IMR-90 (cell line): ENCODE measurements at regions not wholly inside any gene's neighbourhood (a gene's known extent, or its start where the extent isn't known, plus 50 kb on each side); places are given as distances from the start of the nearest gene placed in this dataset.

Experiments
- ATAC-seq: fragments of 200-7000 bp; cut with Tn5 transposase; 2 replicates; pipeline ENCODE4 v1.9.1; 2020; ENCODE audit warnings: low read depth, mild to moderate bottlenecking, moderate library complexity
- BruUV-seq: library from RNA; stranded (reverse); fragments of 400-500 nt; replicated peaks from 2 replicates; lab custom pipeline; 2021; lab: Mats Ljungman, UMichigan
- CTCF ChIA-PET: fragments of 300-600 bp; formaldehyde crosslinking; extraction: SDS; loops from one replicate; lab custom pipeline; 2021; ENCODE audit warnings: antibody characterized with exemption; lab: Yijun Ruan, JAX
- POLR2A ChIA-PET: fragments of 300-600 bp; sonication (Branson Sonifier 250); formaldehyde crosslinking; loops from one replicate; lab custom pipeline; 2022; ENCODE audit warnings: antibody characterized with exemption; ENCODE audit not compliant: unreplicated experiment; lab: Charles Lee
- DNase-seq: peaks from one replicate; pipeline ENCODE4 v3.0.0; 2013
- H2AFZ ChIP-seq: replicated peaks from 2 replicates; pipeline ENCODE3; 2013; ENCODE audit warnings: low read length, mild to moderate bottlenecking; ENCODE audit not compliant: poor library complexity
- H2AK5ac ChIP-seq: 2 replicates; pipeline ENCODE4 v1.6.1; 2013; ENCODE audit warnings: low read depth, low read length, inconsistent platforms
- H2AK9ac ChIP-seq: replicated peaks from 2 replicates; pipeline ENCODE3; 2013; ENCODE audit warnings: mild to moderate bottlenecking, low read depth, low read length, moderate library complexity; ENCODE audit not compliant: poor library complexity
- H2BK120ac ChIP-seq: 2 replicates; pipeline ENCODE4 v1.6.1; 2013; ENCODE audit warnings: low read depth, low read length, inconsistent platforms
- H2BK15ac ChIP-seq: 3 replicates; pipeline ENCODE4 v1.6.1; 2013; ENCODE audit warnings: low read depth, low read length, inconsistent platforms
- H2BK20ac ChIP-seq: 2 replicates; pipeline ENCODE4 v1.6.1; 2013; ENCODE audit warnings: low read depth, mild to moderate bottlenecking, inconsistent platforms, low read length, moderate library complexity
- H2BK5ac ChIP-seq: 2 replicates; pipeline ENCODE4 v1.6.1; 2013; ENCODE audit warnings: mild to moderate bottlenecking, low read depth, low read length, inconsistent platforms; ENCODE audit not compliant: poor library complexity, severe bottlenecking
- H3K14ac ChIP-seq: replicated peaks from 2 replicates; pipeline ENCODE4 v1.6.1; 2013; ENCODE audit warnings: low read depth, low read length, inconsistent platforms
- H3K18ac ChIP-seq: 2 replicates; pipeline ENCODE4 v1.6.1; 2013; ENCODE audit warnings: low read depth, low read length, control low read depth
- H3K23ac ChIP-seq: 2 replicates; pipeline ENCODE4 v1.6.1; 2013; ENCODE audit warnings: low read depth, low read length, inconsistent platforms
- H3K27ac ChIP-seq: 2 replicates; pipeline ENCODE4 v1.5.1; 2013; ENCODE audit warnings: mild to moderate bottlenecking, control low read depth, low read length; ENCODE audit not compliant: insufficient read depth
- H3K27me3 ChIP-seq: 2 replicates; pipeline ENCODE4 v1.6.1; 2013; ENCODE audit warnings: low read length; ENCODE audit not compliant: control insufficient read depth, insufficient read depth
- H3K36me3 ChIP-seq: 2 replicates; pipeline ENCODE4 v1.6.1; 2013; ENCODE audit warnings: low read length, mixed read lengths; ENCODE audit not compliant: control insufficient read depth, insufficient read depth
- H3K4ac ChIP-seq: 2 replicates; pipeline ENCODE4 v1.6.1; 2013; ENCODE audit warnings: low read depth, low read length, inconsistent platforms
- H3K4me1 ChIP-seq: 2 replicates; pipeline ENCODE4 v1.6.1; 2013; ENCODE audit warnings: low read length, mixed read lengths; ENCODE audit not compliant: control insufficient read depth, insufficient read depth
- H3K4me2 ChIP-seq: 2 replicates; pipeline ENCODE4 v1.6.1; 2013; ENCODE audit warnings: low read depth, mild to moderate bottlenecking, control low read depth, low read length, moderate library complexity
- H3K4me3 ChIP-seq: 2 replicates; pipeline ENCODE4 v1.5.1; 2013; ENCODE audit warnings: low read depth, mild to moderate bottlenecking, control low read depth, low read length, moderate library complexity; ENCODE audit not compliant: insufficient read depth
- H3K56ac ChIP-seq: 2 replicates; pipeline ENCODE4 v1.6.1; 2013; ENCODE audit warnings: low read length, inconsistent platforms; ENCODE audit not compliant: insufficient read depth; ENCODE audit errors: extremely low read depth
- H3K79me1 ChIP-seq, 2 experiments: 2 replicates each; pipeline ENCODE4 v1.6.1; 2013; ENCODE audit warnings: low read length in 2 of 2, inconsistent platforms in 1 of 2, low read depth in 1 of 2
- H3K9ac ChIP-seq: 2 replicates; pipeline ENCODE4 v1.6.1; 2013; ENCODE audit warnings: low read depth, low read length, control low read depth
- H3K9me1 ChIP-seq: 2 replicates; pipeline ENCODE4 v1.6.1; 2013; ENCODE audit warnings: low read length, inconsistent platforms; ENCODE audit not compliant: insufficient read depth
- H3K9me3 ChIP-seq: 2 replicates; pipeline ENCODE4 v1.6.1; 2013; ENCODE audit warnings: low read length; ENCODE audit not compliant: control insufficient read depth, insufficient read depth
- H4K20me1 ChIP-seq: 2 replicates; pipeline ENCODE4 v1.6.1; 2013; ENCODE audit warnings: low read length, inconsistent platforms; ENCODE audit not compliant: insufficient read depth
- H4K5ac ChIP-seq: 2 replicates; pipeline ENCODE4 v1.6.1; 2013; ENCODE audit warnings: mild to moderate bottlenecking, low read depth, low read length, control low read depth
- H4K8ac ChIP-seq, 2 experiments: 2 replicates each; pipeline ENCODE4 v1.6.1; 2013; ENCODE audit warnings: low read depth in 2 of 2, low read length in 2 of 2, control low read depth in 1 of 2, inconsistent platforms in 1 of 2
- H4K91ac ChIP-seq: 2 replicates; pipeline ENCODE4 v1.6.1; 2013; ENCODE audit warnings: low read depth, low read length, inconsistent platforms; ENCODE audit not compliant: insufficient read depth
- CEBPB ChIP-seq: IDR thresholded peaks from 2 replicates; pipeline ENCODE4 v1.6.1; 2012; ENCODE audit warnings: low read depth, low read length, improper control_type of control experiment
- CTCF ChIP-seq: conservative IDR thresholded peaks from 2 replicates; pipeline ENCODE4 v1.5.1; 2012; ENCODE audit warnings: mild to moderate bottlenecking, low read depth, low read length, improper control_type of control experiment
- ELK1 ChIP-seq: fragments of 150-350 bp; IDR thresholded peaks from 2 replicates; pipeline ENCODE4 v1.6.1; 2016; ENCODE audit warnings: low read depth, mild to moderate bottlenecking, low read length, moderate library complexity, borderline replicate concordance
- FOS ChIP-seq: fragments of 150-350 bp; IDR thresholded peaks from 2 replicates; pipeline ENCODE4 v1.6.1; 2016; ENCODE audit warnings: low read depth, low read length
- MAFK ChIP-seq: IDR thresholded peaks from 2 replicates; pipeline ENCODE4 v1.6.1; 2012; ENCODE audit warnings: low read depth, low read length, improper control_type of control experiment
- MAZ ChIP-seq: IDR thresholded peaks from 2 replicates; pipeline ENCODE4 v1.6.1; 2012; ENCODE audit warnings: low read depth, mild to moderate bottlenecking, low read length, improper control_type of control experiment, moderate library complexity, borderline replicate concordance
- MXI1 ChIP-seq: IDR thresholded peaks from 2 replicates; pipeline ENCODE4 v1.6.1; 2012; ENCODE audit warnings: low read depth, mild to moderate bottlenecking, low read length, moderate library complexity, borderline replicate concordance
- RAD21 ChIP-seq: IDR thresholded peaks from 2 replicates; pipeline ENCODE4 v1.6.1; 2012; ENCODE audit warnings: low read length, improper control_type of control experiment
- SMC3 ChIP-seq: fragments of 150-350 bp; IDR thresholded peaks from 2 replicates; pipeline ENCODE4 v1.6.1; 2016; ENCODE audit warnings: low read depth, mild to moderate bottlenecking, antibody characterized with exemption, low read length, moderate library complexity
- WGBS, 2 experiments: methylation state at CpG; one replicate each; pipeline versions ENCODE4 v1.1.5 to v1.1.7; 2013; ENCODE audit warnings: missing lambda C conversion rate in 2 of 2; ENCODE audit not compliant: insufficient read length in 1 of 2; ENCODE audit errors: extremely low coverage in 2 of 2; 5-methylcytosine and 5-hydroxymethylcytosine counted together
- dilution Hi-C: fragments of 300-500 bp; cut with HindIII; formaldehyde crosslinking; loops from one replicate; pipeline ENCODE4 v1.14.3; 2018; ENCODE audit warnings: low sequenced_read_pairs; ENCODE audit not compliant: unreplicated experiment
- in situ Hi-C: fragments of 300-500 bp; cut with MboI; formaldehyde crosslinking; loops from 3 replicates; pipeline ENCODE4 v1.14.3; 2019; ENCODE audit warnings: low sequenced_read_pairs, inconsistent platforms, mixed read lengths
- intact Hi-C: fragments of 100-400 bp; cut with micrococcal nuclease; formaldehyde crosslinking; loops from 2 replicates; pipeline ENCODE4 v1.10.0; 2022

GRCh38 chr5:12636209-12636608, 732.0 kb upstream of the CTNND2 start:
- ChIA-PET POLR2A (no interaction called here), CTCF (no interaction called here)
- no peak overlapping the region for H3K4ac ChIP-seq
- no peaks in the 10 kb centered on the region for H3K4me1 ChIP-seq
- H3K14ac ChIP-seq, result no peak overlapping the region
- no peak overlapping the region for H3K4me3 ChIP-seq
- TF ChIP-seq FOS (no peak), CEBPB (no peak), CTCF (no peak), MAFK (no peak), MXI1 (no peak), MAZ (no peak), ELK1 (no peak), RAD21 (no peak), SMC3 (no peak)
- H2AK9ac ChIP-seq, result no peak overlapping the region
- no peak overlapping the region for H4K5ac ChIP-seq
- H3K9ac ChIP-seq, result no peak overlapping the region
- H4K91ac ChIP-seq, result no peak overlapping the region
- no peaks in the 10 kb centered on the region for H3K27me3 ChIP-seq
- no TSS peak for BruUV-seq
- H2AFZ ChIP-seq, result no peak overlapping the region
- H2AK5ac ChIP-seq, result no peak overlapping the region
- no peak overlapping the region for H3K4me2 ChIP-seq
- 0% methylated on average over 1 of the region's 5 CpGs; no CpG with 5 or more reads in 1 of the 2 experiments for WGBS, 2 experiments
- H3K23ac ChIP-seq, result no peak overlapping the region
- H2BK15ac ChIP-seq, result no peak overlapping the region
- H3K9me3 ChIP-seq, result peaks cover 5% of the 10 kb centered on the region
- intact Hi-C loops (no loop called here), dilution Hi-C loops (no loop called here), in situ Hi-C loops (no loop called here)
- no peak overlapping the region for H2BK5ac ChIP-seq
- DNase-seq, result no peak
- H3K56ac ChIP-seq, result no peak overlapping the region
- no peaks in the 10 kb centered on the region for H3K79me1 ChIP-seq
- H4K8ac ChIP-seq, result no peak overlapping the region
- no peak overlapping the region for H3K27ac ChIP-seq
- no peaks in the 10 kb centered on the region for H4K20me1 ChIP-seq
- no peak overlapping the region for H2BK20ac ChIP-seq
- H3K36me3 ChIP-seq, result no peaks in the 10 kb centered on the region
- no peak for ATAC-seq
- H3K18ac ChIP-seq, result no peak overlapping the region
- H3K9me1 ChIP-seq, result no peaks in the 10 kb centered on the region
- no peak overlapping the region for H2BK120ac ChIP-seq
